NB4 (cell line): ENCODE measurements at regions not wholly inside any gene's neighbourhood (a gene's known extent, or its start where the extent isn't known, plus 50 kb on each side); places are given as distances from the start of the nearest gene placed in this dataset.

ENCODE experiments used
- DNase-seq: peaks from one replicate; pipeline ENCODE4 v3.0.0; 2010; ENCODE audit warnings: low read depth
- H3K4me3 ChIP-seq: one replicate; pipeline ENCODE4 v1.5.1; 2011; ENCODE audit warnings: mild to moderate bottlenecking, low read depth, low read length, moderate library complexity
- MYC ChIP-seq: IDR thresholded peaks from 2 replicates; pipeline ENCODE4 v1.6.1; 2011; ENCODE audit warnings: low read depth, low read length
- POLR2A ChIP-seq: IDR thresholded peaks from 2 replicates; pipeline ENCODE4 v1.6.1; 2011; ENCODE audit warnings: mild to moderate bottlenecking; ENCODE audit not compliant: insufficient read length; ENCODE audit errors: extremely low read depth
- TF ChIP-seq, protein P1 (sequence below): IDR thresholded peaks from one replicate; pipeline ENCODE4 v1.5.1; 2012; ENCODE audit warnings: low read depth, low read length
- TF ChIP-seq, protein P2 (sequence below): IDR thresholded peaks from 2 replicates; pipeline ENCODE4 v1.6.1; 2011; ENCODE audit warnings: low read depth, low read length

DNA sequence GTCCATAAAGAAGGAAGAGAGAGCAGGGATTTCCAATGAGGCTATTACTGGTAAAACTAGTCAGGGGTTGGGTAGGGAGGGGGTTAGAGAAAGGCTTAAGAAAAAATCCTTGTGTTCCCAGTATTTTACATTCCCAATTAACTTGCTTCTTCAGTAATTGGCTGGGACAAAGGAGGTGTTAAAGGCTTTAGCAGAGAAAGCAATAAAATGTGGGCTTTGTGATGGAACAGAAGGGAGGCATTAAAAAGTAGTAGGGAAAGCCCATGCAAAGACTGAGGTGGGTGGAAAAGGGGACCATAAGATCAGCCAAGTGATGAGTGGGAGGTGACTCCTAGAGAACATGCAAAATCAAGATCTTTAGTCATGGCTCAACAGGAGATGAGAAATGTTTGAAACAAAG is 1467.2 kb downstream of the RPA4 start:
- H3K4me3 ChIP-seq: no peak overlapping the region
- DNase-seq: no peak
- TF ChIP-seq MYC (no peak), POLR2A (no peak)
- TF ChIP-seq, protein P1, sequence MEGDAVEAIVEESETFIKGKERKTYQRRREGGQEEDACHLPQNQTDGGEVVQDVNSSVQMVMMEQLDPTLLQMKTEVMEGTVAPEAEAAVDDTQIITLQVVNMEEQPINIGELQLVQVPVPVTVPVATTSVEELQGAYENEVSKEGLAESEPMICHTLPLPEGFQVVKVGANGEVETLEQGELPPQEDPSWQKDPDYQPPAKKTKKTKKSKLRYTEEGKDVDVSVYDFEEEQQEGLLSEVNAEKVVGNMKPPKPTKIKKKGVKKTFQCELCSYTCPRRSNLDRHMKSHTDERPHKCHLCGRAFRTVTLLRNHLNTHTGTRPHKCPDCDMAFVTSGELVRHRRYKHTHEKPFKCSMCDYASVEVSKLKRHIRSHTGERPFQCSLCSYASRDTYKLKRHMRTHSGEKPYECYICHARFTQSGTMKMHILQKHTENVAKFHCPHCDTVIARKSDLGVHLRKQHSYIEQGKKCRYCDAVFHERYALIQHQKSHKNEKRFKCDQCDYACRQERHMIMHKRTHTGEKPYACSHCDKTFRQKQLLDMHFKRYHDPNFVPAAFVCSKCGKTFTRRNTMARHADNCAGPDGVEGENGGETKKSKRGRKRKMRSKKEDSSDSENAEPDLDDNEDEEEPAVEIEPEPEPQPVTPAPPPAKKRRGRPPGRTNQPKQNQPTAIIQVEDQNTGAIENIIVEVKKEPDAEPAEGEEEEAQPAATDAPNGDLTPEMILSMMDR: no peak
- TF ChIP-seq, protein P2, sequence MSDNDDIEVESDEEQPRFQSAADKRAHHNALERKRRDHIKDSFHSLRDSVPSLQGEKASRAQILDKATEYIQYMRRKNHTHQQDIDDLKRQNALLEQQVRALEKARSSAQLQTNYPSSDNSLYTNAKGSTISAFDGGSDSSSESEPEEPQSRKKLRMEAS: no peak

DNA sequence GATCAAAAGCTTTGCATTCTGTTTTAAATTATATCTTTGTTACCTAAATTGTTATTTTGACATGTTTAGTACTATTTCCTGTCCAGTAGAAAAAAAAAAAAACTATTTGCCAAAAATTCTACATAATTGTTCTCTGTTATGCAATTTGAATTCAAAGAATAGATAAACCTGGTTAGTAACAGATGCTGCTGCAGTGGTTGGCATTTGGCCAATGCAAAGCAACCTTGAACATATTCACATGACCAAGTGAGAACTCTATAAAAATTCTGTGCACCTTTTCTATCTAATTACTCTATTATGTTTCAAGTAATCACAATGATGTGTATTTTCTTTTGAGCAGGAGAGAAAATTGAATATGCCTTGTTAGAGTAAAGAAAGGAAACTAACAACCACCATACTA is 1473.4 kb downstream of the RPA4 start:
- TF ChIP-seq, protein P2: no peak
- TF ChIP-seq, protein P1: no peak
- TF ChIP-seq MYC (no peak), POLR2A (no peak)

DNA sequence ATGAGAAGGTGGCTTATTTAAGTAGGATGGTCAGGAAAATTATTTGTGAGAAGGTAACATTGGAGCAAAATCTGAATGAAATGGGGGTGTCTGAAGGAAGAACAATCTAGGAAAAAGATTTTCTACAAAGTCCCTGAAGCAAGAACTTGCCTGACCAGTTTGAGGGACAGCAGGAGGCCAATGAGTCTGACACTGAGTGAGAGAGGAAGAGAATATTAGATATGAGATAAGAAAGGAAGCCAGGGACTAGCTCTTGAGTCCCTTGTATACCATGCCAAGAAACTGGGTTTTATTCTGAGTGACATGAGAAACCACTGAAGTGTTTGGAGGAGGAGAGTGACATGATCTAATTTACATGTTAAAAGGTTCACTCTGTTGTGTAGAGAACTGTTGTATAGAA is 1478.9 kb downstream of the RPA4 start:
- DNase-seq: no peak
- no peak overlapping the region for H3K4me3 ChIP-seq
- TF ChIP-seq, protein P2: no peak
- TF ChIP-seq, protein P1: no peak
- TF ChIP-seq POLR2A (no peak), MYC (no peak)

More for the DNA sequence above, 1473.4 kb downstream of the RPA4 start:
- DNase-seq: no peak
- H3K4me3 ChIP-seq: no peak overlapping the region

DNA sequence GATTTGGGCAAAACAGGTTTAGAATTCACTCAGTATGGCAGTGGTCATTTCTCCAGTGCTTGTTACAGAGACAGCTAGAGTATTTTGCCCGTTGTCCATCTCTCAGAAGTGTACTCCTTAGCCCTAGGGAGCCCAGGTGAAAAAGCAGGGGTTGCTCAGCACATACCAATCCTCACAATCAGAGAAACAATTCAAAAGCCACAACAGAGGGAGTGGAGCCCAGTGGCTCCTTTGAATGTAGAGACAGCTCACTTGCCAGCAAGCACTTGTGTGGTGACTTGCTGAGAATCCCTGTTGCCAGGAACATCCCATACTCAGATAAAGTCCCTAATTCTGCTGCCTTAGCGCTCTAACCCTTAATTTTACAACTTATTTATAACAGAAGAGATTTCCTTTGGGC is 1488.3 kb downstream of the RPA4 start:
- no peak overlapping the region for H3K4me3 ChIP-seq
- no peak for DNase-seq
- TF ChIP-seq, protein P1: no peak
- no peak for TF ChIP-seq MYC
- no peak for TF ChIP-seq POLR2A
- TF ChIP-seq, protein P2: no peak

DNA sequence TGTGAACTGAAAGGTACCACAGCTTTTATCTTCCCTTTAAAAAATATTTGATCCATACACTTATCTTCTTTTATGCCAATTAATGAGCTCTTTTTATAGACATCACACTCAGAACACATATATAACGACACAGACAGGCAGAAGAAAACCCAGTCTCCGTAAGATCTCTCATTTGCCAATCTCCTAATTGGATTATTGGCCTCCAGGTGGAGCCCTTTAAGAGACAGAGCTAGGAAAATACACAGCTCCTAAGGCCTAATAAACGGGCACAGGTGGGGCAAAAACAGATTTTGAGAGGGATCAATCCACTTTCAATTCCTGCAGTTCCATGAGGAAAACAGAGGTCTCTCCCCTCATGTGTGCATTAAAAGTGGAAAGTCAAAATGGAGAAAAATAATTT is 1495.4 kb downstream of the RPA4 start:
- no peak overlapping the region for H3K4me3 ChIP-seq
- TF ChIP-seq, protein P2: no peak
- TF ChIP-seq MYC: no peak
- TF ChIP-seq, protein P1: no peak
- TF ChIP-seq POLR2A: no peak
- DNase-seq: no peak

DNA sequence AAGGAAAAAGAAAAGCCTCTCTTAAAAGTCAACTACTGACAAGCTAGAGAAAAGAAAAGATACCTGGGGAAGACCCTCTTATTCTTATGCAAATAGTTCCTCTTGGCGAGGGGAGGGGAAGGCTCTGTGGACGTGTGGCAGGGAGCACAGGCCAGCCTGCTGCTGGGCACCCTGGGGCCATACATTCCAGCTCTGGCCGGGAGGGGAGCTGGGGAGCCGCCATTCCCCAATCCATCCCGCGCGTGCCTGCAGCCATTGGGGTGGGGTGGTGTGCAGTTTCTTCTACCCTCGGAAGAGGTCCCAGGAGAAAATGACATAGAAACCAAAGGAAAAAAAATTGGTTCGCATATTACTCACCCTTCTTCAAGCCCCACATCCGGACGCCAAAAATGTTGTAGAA is 1496.4 kb downstream of the RPA4 start:
- TF ChIP-seq, protein P1: no peak
- TF ChIP-seq MYC: no peak
- TF ChIP-seq, protein P2: no peak
- TF ChIP-seq POLR2A: no peak
- no peak for DNase-seq
- H3K4me3 ChIP-seq: no peak overlapping the region
